GM10266 (cell line): ENCODE measurements at regions not wholly inside any gene's neighbourhood (a gene's known extent, or its start where the extent isn't known, plus 50 kb on each side); places are given as distances from the start of the nearest gene placed in this dataset.
"Not testable (repeated sequence)": the region's sequence is repeated elsewhere in the genome, so short reads cannot be mapped to it uniquely, and the experiment has no call there.

ENCODE experiments used
- DNase-seq: peaks from one replicate; pipeline ENCODE4 v3.0.0; 2012; ENCODE audit errors: extremely low spot score
- CTCF ChIP-seq: IDR thresholded peaks from 2 replicates; pipeline ENCODE4 v1.5.1; 2012; ENCODE audit warnings: mild to moderate bottlenecking, low read depth; ENCODE audit not compliant: control insufficient read depth, insufficient read depth; ENCODE audit errors: missing control alignments

GRCh38 chr20:47444584-47444983 is 57.1 kb upstream of the NCOA3 start:
- TF ChIP-seq CTCF: no peak
- DNase-seq: no peak

DNA sequence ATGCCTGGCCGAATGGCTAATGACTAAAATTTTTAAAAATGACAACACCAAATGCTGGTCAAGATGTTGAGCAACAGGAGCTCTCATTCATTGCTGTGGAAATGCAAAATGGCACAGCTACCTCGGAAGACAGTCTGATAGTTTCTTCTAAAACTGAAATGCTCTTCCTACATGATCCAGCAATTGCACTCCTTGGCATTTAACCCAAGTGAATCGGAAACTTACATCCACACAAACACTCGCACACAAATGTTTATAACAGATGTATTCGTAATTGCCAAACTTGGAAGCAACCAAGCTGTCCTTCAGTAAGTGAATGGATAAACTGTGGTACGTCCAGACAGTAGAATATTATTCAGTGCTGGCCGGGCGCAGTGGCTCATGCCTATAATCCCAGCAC is 56.4 kb upstream of the NCOA3 start:
- no peak for DNase-seq
- TF ChIP-seq CTCF: no peak

DNA sequence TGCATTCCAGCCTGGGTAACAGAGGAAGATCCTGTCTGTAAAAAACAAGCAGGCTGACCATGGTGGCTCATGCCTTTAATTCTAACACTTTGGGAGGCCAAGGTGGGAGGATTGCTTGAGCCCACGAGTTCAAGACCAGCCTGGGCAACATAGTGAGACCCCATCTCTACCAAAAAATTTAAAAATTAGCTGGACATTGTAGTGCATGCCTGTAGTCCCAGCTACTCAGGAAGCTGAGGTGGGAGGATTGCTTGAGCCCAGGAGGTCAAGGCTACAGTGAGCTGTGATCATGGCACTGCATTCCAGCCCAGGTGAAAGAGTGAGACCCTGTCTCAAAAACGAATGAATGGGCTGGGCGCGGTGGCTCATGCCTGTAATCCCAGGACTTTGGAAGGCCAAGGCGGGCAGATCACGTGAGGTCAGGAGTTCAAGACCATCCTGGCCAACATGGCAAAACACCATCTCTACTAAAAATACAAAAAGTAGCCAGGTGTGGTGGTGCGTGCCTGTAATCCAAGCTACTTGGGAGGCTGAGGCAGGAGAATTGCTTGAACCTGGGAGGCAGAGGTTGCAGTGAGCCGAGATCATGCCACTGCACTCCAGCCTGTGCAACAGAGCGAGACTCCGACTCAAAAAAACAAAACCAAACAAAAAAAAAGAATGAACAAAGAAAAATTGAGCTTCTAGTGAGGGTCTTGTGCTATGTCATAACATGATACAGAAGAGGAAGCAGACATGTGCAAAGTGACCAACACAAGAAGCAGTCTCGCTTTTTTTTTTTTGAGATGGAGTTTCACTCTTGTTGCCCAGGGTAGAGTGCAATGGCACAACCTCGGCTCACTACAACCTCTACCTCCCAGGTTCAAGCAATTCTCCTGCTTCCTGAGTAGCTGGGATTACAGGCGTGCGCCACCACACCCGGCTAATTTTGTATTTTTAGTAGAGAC is 54.1 kb upstream of the NCOA3 start:
- DNase-seq: not testable (repeated sequence)

DNA sequence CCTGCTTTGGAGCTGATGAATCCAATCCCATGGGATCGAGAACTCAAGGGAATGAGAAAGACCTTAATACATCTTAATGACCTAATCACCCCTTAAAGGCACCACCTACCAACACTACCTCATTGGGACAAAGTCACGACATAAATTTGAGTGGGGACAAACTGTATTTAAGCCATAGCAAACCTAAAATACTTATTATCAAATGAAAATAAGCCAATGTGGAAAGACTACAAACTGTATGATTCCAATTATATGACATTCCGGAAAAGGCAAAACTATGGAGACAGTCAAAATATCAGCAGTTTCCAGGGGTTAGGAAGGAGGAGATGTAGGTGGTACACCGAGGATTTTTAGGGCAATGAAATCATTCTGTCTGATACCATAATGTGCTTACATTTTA is 53.3 kb upstream of the NCOA3 start:
- DNase-seq: no peak
- no peak for TF ChIP-seq CTCF

- no peak for TF ChIP-seq CTCF
- DNase-seq: no peak
Observed at GRCh38 chr20:47451602-47451904, 50.1 kb upstream of the NCOA3 start.
